GDM1 (cell line): ENCODE measurements at regions not wholly inside any gene's neighbourhood (a gene's known extent, or its start where the extent isn't known, plus 50 kb on each side); places are given as distances from the start of the nearest gene placed in this dataset.
"Not testable (repeated sequence)": the region's sequence is repeated elsewhere in the genome, so short reads cannot be mapped to it uniquely, and the experiment has no call there.

Experiments
- DNase-seq: peaks from one replicate; lab custom pipeline; 2025; lab: John Stamatoyannopoulos, UW

DNA sequence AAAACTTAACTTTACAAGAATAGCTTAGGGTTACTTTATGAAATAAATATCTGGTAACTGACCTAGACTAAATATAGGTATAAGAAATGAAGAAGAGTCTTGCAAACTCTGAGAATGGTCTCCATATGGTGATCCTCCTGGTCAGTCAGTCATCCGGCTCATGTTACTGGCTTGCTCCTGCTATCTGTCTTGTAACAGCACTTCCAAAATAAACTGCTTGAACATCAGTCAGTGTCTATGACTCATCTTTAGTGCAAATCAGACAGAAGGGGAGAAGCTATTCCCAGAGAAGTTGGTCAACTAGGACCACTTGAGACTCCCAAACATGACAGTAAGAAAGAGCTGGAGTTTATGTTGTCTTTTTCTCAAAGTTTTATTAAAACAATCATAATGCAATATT is 1550.9 kb downstream of the PCDH9 start:
- DNase-seq: no peak

DNA sequence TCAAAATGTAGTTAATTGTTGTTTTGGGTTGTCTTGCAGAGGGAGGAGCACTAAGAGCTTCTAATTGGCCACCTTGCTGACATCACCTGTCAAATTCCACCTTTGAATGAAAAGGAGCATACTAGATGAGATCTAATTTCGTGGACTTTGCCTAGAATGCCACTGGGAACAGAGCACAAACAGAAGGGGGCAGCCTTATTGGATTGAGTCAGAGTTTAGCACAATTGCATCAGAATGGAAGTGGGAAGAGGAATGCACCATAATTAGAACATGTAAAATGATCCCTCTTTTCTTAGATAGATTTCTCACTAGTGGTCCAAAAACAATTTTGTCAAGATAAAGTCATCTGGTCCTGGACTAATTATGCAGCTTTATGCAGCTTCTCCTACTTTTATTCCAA is 1552.2 kb downstream of the PCDH9 start:
- DNase-seq: no peak

DNA sequence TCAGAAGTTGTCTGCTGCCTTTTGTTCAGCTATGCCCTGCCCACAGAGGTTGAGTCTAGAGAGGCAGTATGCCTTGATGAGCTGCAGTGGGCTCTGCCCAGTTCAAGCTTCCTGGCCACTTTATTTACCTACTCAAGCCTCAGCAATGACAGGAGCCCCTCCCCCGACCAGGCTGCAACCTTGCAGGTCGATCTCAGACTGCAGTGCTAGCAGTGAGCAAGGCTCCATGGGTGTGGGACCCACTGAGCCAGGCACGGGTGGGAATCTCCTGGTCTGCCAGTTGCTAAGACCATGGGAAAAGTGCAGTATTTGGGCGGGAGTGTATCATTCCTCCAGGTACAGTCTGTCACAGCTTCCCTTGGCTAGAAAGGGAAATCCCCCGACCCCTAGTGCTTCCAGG is 1554.8 kb downstream of the PCDH9 start:
- DNase-seq: not testable (repeated sequence)

DNA sequence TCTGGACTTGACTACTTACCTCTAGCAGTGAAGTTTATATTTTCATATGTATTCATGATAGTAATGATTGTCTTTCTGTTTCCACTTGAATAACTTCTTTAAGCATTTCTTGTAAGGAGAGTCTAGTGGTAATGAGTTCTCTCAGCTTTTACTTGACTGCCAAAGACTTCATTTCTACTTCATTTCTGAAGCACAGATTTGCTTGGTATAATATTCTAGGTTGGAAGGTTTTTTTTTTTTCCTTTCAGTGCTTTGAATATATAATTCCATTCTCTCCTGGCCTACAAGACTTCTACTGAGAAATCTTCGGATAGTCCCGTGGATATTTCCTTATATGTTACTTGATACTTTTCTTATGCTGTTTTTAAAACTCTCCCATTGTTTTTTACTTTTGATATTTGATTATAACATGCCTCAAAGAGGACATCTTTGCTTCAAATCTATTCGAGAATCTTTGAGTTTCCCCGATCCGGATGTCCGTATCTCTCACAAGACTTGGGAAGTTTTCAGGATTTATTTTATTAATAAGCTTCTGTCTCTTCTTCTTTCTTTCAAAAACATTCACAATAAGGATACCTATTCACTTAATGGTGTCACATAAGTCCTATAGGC is 1560.0 kb downstream of the PCDH9 start:
- no peak for DNase-seq

DNA sequence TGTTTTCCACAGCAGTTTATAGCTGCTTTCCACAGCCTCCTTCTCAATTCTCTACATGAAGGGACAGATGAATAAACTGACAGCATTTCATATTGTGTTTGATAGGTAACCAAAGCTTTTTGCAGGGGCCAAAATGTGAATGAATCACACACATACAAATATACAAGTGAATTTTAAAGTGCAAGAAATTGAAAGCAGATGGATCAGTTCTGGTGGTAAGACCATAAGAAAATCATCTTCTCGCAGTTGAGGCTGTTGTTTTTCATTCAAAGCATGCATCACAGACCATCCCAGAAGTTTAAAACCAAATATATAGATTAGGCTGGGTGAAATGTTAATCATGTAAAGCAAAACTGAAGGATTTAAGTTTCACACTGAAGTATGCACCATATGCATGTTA is 1569.4 kb downstream of the PCDH9 start:
- DNase-seq: no peak

DNA sequence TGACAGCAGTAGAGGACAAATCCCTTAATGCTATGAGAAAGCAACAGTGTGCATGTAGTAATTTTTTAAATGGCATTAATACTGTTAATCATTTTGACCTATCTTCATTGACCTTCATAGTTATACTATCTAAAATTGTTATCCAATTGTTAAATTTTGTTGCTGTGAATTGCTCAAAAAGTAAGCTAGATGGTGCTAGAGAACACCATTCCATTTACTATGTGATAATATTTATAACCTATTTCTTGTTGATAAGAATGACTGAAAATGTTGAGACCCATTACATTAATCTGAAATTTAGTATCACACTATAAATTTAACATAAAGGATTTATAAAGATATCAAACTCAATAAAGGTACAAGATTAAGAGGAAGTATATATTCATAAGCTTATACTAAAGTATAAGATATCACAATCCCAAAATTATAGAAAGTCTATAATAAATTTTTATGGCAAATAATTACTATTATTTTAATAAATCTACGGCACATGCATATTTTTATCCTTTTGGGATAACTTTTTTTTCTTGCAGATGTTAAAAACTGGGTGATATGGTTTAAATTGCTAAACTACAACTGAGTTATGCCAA is 1573.3 kb downstream of the PCDH9 start:
- no peak for DNase-seq

DNA sequence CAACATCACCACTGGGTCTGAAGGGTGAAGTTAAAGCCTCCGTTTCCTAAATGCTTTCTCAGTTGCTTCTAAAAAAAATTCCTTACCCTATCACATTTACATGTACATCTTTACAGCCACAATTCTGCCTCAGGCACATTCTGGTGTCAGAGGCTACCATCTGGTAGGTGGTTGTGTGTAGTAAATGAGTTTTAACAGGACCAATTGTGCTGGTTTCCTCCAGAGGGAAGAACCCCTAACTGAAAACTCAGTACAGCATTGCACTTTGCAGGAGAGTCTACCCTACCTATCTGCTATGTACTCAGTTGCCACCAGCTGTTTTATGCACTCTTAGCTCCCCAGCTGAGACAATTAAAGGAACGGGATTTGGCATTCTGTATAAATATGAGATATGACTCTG is 1576.5 kb downstream of the PCDH9 start:
- no peak for DNase-seq

DNA sequence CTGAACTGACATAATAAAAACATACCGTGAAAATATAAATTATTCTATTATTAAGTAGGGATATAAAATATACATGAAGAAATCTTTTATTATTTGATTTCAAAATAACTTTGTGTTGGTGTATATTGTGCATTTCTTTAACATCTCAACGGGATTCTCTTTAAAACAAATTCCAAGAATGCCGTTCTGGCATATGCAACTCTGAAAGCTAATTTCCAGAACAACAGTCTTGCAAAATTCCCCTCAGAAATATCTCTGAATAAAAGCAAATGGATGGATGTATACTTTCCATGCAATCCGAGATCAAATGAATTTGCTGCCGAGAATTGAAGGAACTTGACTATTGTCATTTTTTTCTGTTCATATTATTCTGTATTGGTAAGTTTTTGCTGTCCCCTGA is 1579.8 kb downstream of the PCDH9 start:
- no peak for DNase-seq

DNA sequence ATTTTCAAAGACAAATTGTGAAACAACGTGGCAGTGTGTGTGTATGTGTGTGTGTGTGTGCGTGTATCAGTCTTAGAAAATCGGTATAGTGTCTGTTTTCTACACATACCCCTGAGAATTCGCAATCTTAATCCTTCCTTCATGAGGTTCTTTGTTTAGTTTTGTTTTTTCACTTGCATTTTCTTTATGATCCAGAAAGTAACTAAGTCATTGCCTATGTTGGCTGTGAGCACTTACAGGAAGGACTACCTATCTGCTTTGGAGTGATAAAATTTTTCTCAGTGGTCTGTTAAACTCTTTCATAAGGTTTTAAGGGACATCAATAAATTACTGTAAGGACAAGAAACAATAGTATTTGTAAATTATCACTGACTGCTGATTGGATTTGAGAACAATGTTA is 1587.1 kb downstream of the PCDH9 start:
- DNase-seq: no peak

DNA sequence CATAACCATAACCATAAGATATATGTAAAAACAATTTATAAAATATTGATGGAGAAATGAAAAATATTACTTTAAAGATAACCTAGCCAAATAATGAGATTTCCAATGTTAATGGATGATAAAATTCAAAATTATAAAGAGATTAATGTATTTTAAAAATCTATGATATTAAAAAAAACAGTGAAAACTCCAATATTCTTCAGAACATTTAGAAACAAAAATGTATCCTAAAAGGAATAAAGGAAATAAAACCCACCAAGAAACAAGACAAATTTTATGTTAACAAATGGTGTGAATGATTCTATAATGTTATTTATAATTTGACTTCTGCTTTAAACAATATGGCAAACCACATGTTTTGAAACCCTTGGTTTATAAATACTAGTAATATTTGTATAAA is 1587.8 kb downstream of the PCDH9 start:
- DNase-seq: no peak

DNA sequence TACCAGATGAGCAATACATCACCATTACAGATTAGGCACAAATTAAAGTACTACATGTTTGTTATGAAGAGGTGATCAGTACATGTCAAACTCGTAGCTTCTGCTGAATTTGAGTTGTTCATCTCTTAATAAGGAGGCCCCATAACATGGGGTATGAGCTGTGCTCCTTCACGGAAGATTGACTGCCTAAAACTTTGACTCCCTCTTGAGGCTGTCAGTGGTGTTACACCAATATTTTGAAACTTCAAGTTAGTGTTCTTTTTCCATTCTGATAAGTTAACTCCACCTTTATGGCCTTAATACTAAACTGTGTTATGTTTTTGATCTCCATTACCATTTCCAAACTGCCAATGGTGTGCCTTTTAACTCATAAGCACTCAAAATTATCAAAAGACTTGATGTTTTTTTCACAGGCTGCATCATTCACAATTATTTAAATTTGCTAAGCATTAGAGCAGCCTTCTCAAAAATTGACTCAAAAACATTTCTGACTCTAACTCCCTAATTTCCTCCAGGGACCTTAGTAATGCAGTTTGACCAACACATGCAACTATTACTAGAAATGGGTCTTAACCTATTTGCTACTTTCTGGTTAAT is 1591.5 kb downstream of the PCDH9 start:
- DNase-seq: no peak

DNA sequence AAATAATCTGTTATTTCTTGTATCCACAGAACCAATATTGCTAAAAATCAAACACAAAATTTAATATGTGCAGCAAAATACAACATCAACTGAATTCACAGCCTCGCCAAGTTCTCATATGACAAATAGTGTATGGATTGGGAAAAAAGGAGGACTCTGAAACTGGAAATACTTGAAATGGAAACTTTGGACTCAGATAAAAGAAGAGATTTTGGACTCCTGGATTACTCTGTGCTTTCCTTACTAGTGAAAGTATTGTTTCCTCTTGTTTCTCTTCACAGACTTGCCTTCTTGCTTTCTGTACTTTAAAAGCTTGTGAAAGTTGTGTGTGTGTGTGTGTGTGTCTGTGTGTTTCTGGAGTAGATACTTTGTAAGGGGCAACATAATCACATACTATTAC is 1596.3 kb downstream of the PCDH9 start:
- no peak for DNase-seq

DNA sequence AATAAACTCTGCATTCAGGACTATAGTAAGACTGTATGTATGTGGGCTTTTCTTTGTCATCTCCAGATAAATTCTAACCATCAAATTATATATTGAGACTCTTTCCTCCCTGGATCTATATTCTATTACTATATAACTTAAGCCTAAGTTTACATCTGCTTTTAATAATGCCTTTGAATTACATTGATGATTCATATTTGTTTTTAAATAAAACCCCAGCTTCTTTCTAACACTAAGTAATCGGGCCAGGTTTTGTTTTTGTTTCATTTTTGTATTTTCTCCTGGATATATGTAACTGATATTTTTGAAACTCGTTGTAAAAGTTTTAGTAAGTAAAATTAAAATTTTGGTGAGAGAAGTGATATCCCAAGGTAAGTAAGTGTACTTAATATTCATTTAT is 1599.1 kb downstream of the PCDH9 start:
- no peak for DNase-seq

DNA sequence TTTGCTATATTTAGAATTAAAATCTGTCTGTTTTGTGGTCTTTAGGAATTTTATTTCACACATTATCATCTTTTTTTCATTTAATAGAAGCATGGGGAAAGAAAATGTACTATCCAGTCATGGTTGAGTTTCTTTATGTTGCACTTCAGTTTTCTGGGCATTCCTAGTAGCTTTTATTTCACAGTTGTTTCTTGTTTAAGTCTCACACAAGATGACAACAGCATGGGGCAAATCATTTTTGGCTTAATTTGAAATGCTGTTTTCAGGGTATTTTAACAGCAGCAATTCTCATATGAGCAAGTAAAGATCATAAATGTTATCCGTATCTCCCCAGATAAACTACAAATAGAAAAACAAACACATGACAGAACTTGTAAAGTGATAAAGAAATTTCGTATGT is 1600.2 kb downstream of the PCDH9 start:
- no peak for DNase-seq

DNA sequence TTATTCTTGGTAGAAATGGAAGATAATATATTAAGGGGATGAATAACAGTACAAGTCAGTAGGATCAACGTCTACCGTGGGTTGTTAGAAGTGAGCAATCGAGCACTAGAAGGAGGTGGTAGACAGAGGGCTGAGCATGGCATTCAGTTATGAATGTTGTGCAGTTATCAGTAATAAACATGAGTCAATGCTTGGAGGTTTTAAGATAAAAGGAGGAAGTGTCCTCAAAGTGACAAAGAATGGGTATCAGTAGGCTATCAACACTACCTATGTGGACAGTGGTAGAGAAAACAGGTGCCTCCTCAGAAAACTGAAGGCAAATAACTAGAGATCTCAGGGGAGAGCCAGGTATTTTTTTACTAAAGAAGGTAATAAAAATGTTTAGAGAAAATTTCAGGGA is 1607.0 kb downstream of the PCDH9 start:
- no peak for DNase-seq

DNA sequence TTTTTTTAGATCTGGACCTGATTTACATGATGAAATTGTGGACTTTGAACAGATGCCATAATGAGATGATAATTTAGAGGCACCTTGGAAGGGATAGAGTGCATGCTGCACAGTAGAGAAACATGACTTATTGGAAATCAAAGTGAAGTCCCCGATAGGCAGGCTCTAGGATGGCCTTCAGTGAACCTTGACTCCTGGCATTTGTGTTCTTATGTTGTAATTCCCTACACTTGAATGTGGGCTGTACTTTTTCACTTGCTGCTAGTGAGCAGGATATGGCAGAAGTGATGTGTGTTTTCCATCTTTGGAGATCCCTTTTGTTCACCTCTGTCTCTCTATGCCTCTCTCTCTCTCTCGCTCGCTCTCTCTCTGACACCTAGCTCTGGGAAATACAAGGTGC is 1614.6 kb downstream of the PCDH9 start:
- DNase-seq: no peak

DNA sequence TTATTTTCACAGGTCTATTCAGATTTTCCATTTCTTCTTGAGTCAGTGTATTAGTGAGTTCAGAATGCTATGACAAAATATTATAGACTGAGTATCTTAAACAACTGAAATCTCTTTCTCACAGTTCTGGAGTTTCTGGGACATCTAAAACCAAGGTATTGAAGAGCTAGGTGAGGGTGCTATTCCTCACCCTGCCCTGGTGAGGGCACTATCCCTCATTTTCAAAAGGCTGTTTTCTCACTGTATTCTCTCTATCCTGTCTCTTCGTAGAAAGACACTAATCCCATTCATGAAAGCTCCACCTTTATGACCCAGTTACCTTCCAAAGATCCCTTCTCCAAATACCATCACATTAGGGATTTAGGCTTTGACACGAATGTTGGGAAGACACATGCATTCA is 1617.1 kb downstream of the PCDH9 start:
- no peak for DNase-seq

DNA sequence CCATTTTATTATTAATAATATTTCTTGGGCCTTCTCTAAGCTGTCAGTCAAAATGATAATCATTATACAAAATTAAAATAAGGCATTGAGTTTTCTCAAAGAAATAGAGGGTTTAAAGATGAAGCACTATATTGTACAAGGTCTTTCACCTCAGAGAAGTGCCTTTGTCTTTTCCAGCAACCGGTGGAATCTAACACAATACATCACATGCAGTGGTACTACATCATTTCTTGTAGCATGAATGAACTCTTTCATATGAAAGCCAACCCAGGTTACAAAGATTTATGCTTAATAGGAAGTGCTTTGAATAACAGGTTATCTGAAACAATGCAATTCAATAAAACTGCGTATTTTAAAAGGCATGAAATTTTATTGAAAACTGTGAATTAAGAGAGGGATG is 1620.8 kb downstream of the PCDH9 start:
- no peak for DNase-seq

DNA sequence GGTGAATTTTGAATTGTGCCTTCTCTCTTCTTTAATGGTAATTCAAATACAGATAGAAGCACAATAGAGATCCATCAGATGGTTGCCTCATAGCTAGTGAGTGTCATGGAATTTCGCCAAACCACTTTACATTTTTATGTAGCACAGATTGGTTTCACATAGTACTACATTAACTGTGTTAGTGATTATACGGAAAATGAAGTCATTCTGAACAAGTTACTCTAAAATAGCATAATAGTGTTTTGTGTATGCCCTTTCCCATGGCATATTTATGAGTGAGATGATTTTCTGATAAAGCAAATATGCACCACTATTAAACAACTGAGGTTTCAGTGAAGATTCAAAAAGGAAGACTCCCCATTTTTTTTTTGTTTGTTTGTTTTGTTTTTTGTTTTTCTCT is 1623.5 kb downstream of the PCDH9 start:
- no peak for DNase-seq

DNA sequence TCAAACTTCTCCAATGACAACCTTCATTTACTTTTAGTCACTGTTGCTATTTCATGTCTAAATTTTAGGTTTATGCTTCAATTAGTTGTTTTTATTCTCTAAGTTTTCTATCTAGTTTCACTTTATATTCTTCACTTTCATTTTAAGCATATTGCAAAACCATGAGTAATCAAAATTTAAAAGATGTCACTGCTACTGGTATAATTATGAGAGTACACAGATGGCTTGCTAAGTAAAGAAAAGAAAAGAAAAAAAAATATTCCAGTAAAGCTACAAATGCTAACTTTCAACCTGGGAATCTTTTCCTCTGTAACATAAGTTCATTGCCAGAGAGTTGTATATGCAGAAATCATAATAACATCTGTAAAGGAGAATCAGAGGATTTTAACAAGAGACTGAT is 1624.7 kb downstream of the PCDH9 start:
- DNase-seq: no peak

DNA sequence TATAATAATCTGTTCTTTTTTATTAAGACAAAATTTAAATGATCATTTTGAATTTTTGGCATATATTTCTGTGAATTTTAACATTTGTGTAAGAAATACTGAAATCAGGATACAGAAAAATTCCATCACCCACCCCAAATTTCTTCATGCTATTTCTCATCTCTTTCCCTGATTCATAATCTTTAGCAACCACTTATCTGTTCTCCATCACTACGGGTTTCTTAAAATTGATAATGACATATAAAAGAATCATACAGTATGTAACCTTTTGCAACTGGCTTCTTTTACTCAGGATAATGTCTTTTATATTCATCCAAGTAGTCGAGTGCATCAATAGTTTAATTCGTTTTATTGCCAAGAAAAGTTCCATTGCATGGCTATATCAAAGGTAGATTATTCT is 1627.0 kb downstream of the PCDH9 start:
- DNase-seq: no peak

DNA sequence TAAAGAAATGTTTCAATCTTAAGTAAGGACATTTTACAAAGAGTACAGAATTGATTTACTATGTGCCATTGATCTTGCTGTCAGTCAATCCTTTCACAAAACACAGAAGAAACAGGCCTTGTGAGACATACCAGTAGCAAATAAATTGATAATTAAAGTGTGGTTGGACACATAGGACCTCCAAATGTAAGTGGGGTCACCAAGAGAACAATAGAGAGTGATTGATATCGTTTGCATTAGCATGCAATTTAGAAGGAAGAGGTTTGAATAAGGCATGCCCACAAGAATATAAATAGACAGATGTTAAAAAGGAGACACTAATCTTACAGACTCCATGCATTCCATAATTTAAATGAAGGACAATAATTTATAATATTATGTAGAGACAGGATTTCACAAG is 1628.3 kb downstream of the PCDH9 start:
- no peak for DNase-seq

DNA sequence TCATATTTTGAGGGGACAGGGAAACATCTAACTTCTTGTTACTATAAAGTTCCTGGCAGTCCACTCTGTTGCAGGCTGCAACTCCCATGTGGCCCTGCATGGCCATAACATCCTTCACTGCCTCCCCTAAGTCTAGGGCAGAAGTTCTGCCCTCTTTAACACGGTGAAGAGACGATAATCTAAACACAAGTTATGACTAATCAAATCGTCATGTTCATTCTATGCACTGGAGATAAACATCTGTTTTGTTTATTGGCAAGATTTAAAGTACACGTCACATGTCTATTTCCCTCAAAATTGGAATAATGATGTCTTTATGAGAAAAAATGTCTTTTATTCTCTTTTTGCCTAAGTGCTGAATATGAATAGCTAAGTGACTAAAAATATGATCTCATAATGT is 1629.4 kb downstream of the PCDH9 start:
- DNase-seq: no peak
